ENCODE measurements at regions not wholly inside any gene's neighbourhood (a gene's known extent, or its start where the extent isn't known, plus 50 kb on each side); places are given as distances from the start of the nearest gene placed in this dataset.

- DNase-seq (ENCODE audit: low spot score) = no peak
- intact Hi-C loops (cut with DNase I) = no loop called here
Measured at GRCh38 chr3:55305696-55306485, 181.2 kb downstream of the WNT5A start.

GRCh38 chr3:55300701-55301100, 186.4 kb downstream of the WNT5A start:
- no peak for DNase-seq (ENCODE audit: low spot score)
- intact Hi-C loops (cut with DNase I) = no loop called here

GRCh38 chr3:55297706-55298105, 189.4 kb downstream of the WNT5A start:
- no peak for DNase-seq (ENCODE audit: low spot score)
- intact Hi-C loops (cut with DNase I) = no loop called here

- no peak for DNase-seq (ENCODE audit: low spot score)
- intact Hi-C loops (cut with DNase I) = no loop called here
Measured at GRCh38 chr3:55297245-55297644, 189.9 kb downstream of the WNT5A start.

DNA sequence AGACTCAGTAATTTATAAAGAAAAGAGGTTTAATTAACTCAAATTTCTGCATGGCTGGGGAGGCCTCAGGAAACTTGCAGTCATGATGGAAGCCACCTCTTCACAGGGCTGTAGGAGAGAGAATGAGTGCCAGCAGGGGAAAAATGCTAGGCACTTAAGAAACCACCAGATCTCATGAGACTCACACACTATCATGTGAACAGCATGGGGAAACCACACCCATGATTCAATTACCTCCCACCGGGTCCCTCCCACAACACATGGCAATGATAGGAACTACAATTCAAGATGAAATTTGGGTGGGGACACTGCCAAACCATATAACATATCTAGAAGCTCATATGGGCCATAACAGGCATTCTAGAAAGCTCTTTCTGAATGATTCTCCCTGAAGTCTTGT, 190.3 kb downstream of the WNT5A start:
- DNase-seq (ENCODE audit: low spot score) = no peak
- intact Hi-C loops (cut with DNase I) = no loop called here

GRCh38 chr3:55296030-55296429, 191.1 kb downstream of the WNT5A start:
- intact Hi-C loops (cut with DNase I) = no loop called here
- DNase-seq (ENCODE audit: low spot score) = no peak

DNA sequence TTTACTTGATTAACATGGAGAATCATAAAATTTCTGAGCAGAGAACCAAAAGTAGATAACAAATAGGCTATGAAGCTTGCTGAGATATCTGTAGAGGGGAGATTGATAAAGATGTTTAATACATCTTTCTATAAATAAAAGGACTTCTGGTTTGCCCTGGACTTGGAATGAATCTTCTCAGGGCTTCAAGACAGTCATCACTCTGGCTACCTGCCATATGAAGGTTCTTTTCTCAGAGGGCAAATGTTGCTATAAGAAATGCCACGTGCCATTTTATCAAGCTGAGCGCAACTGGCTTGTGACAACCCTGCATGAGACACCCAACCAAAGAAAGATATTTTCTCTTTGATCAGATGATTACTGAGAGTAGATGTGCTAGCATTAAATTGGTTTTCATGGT, 192.5 kb downstream of the WNT5A start:
- intact Hi-C loops (cut with DNase I) = no loop called here
- DNase-seq (ENCODE audit: low spot score) = no peak

- no peak for DNase-seq (ENCODE audit: low spot score)
- intact Hi-C loops (cut with DNase I) = no loop called here
Measured at GRCh38 chr3:55292360-55292759, 194.7 kb downstream of the WNT5A start.

- intact Hi-C loops (cut with DNase I) = no loop called here
- DNase-seq (ENCODE audit: low spot score) = no peak
Measured at GRCh38 chr3:55288657-55289056, 198.4 kb downstream of the WNT5A start.

GRCh38 chr3:55286693-55287092, 200.4 kb downstream of the WNT5A start:
- intact Hi-C loops (cut with DNase I) = no loop called here
- no peak for DNase-seq (ENCODE audit: low spot score)

DNA sequence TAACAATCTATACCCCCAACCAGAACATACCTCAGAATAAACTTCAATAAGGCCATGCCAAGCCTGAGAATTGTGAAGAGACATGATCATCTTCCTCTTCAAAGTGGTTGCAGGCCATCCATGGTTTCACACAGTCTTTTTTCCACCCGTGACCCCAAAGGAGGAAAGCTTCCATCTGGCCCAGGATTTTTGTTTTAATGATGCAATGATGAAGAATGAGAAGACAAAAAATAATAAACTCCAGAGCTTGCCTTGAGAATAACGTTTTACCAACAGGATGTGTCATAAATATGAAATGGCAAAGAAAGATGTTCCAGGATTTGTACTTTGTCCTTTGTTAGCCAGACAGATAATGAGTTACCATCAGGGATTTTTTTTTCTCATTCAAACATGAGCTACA, 201.9 kb downstream of the WNT5A start:
- intact Hi-C loops (cut with DNase I) = no loop called here
- no peak for DNase-seq (ENCODE audit: low spot score)

GRCh38 chr3:55283441-55283925, 203.6 kb downstream of the WNT5A start:
- intact Hi-C loops (cut with DNase I) = no loop called here
- DNase-seq (ENCODE audit: low spot score) = no peak

GRCh38 chr3:55282994-55283393, 204.1 kb downstream of the WNT5A start:
- DNase-seq (ENCODE audit: low spot score) = no peak
- intact Hi-C loops (cut with DNase I) = no loop called here

- intact Hi-C loops (cut with DNase I) = no loop called here
- no peak for DNase-seq (ENCODE audit: low spot score)
Measured at GRCh38 chr3:55272031-55272645, 215.0 kb downstream of the WNT5A start.

- intact Hi-C loops (cut with DNase I) = no loop called here
- DNase-seq (ENCODE audit: low spot score) = no peak
Measured at GRCh38 chr3:55271549-55271948, 215.6 kb downstream of the WNT5A start.

DNA sequence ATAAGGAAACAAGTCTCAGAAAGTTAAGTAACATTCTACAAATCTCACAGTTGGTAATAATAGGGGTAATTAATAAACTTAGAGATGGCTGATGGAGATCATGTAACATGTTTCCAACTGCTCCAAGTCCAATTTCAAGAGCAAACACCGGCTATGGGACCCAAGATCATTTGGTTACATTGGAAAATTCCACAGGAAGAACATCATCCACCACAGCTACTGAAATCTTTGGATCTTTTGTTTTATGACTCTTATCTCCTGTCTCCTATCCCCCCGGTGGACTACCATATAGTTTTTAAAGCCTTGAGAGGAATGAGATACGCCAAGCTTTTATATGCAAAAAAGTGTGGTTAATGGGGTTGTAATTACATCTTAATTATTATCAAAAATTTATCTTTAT, 216.1 kb downstream of the WNT5A start:
- DNase-seq (ENCODE audit: low spot score) = no peak
- intact Hi-C loops (cut with DNase I) = no loop called here

- intact Hi-C loops (cut with DNase I) = no loop called here
Measured at GRCh38 chr3:55269636-55270035, 217.5 kb downstream of the WNT5A start.

GRCh38 chr3:55269096-55269495, 218.0 kb downstream of the WNT5A start:
- intact Hi-C loops (cut with DNase I) = no loop called here
- no peak for DNase-seq (ENCODE audit: low spot score)

More at GRCh38 chr3:55269636-55270035, 217.5 kb downstream of the WNT5A start:
- DNase-seq (ENCODE audit: low spot score) = no peak

GRCh38 chr3:55267206-55267930, 219.7 kb downstream of the WNT5A start:
- intact Hi-C loops (cut with DNase I) = no loop called here
- no peak for DNase-seq (ENCODE audit: low spot score)

DNA sequence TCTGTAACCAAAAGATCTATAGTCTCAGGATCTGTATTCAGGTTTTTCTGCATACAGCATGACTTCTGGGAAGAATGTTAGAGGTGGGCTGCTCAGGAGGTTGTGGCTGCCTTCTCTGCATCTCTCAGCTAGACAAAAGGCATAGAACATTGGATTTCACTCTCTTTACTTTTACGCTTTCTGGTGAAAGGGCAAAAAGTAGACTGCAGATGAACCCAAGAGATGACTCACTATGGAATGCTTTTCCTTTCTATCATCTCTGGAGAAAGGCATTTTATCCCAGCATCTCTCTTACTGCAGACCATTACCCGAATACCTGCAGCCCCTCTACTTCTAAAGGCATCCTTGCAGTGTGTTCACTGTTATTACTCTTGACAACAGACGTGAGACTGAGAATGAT, 222.2 kb downstream of the WNT5A start:
- DNase-seq (ENCODE audit: low spot score) = no peak
- intact Hi-C loops (cut with DNase I) = no loop called here

DNA sequence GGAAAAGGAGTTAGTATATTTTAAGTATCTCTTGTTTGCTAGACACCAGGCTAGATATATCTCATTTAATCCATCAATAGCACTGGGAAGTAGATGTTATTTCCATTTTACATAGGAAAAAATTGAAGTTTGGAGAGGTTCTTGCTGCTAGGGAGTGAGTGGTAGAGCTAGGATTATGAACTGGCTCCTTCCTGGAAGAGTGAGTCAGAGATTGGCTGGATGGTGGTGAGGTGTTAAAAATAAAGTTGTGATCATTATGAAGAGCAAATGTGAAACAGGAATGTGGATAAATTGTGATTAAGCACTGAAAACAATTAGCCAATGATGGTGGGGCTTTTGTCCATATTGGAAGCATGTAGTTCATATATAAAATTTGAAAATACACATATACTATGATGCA, 234.2 kb downstream of the WNT5A start:
- intact Hi-C loops (cut with DNase I) = no loop called here
- DNase-seq (ENCODE audit: low spot score) = no peak
